ENCODE measurements at regions not wholly inside any gene's neighbourhood (a gene's known extent, or its start where the extent isn't known, plus 50 kb on each side); places are given as distances from the start of the nearest gene placed in this dataset.
"Not testable (repeated sequence)": the region's sequence is repeated elsewhere in the genome, so short reads cannot be mapped to it uniquely, and the experiment has no call there.

DNA sequence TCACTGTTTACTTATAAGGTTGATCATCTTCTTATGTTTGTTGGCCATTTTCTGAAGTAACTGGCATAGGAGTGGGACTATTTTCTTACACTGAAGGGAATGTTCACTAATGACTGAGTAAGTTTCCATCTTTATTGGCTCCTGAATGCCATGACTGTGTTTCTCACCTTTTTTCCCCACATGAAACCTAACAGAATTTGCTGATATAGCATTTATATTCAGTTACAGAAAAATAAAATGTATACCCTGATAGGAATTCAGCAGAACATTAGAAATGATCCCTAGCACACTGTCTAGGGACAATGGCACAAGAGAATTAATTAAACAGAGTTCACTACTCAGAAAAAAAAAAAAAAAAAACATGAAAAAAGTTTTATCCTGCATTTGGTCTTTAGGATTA, 1465.1 kb upstream of the C9orf72 start:
- DNase-seq (ENCODE audit: low read depth) = no peak
- in situ Hi-C loops (cut with HindIII; ENCODE audit: low pct_unique_long_range_greater_than_20kb, low sequenced_read_pairs) = no loop called here

DNA sequence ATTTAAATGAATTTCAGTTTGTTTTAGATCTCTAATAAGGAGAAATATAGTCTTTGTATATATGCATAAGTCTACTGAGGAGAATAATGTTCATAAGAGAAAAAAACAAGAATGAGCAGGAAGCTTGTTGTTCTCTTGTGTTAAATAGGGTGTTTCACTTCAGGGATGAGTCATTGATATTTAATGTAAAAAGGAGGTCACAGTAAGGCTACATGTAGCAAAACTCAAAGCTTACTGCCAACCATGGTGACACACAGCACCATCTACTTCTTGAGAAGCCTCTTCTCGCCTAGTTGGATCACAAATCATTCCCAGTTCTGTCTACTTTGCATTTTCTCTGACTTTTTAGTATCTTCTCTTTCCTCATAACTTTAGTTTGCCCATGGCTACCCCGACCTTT, 1466.0 kb upstream of the C9orf72 start:
- in situ Hi-C loops (cut with HindIII; ENCODE audit: low pct_unique_long_range_greater_than_20kb, low sequenced_read_pairs) = no loop called here
- peak; percentile 12 for DNase-seq (ENCODE audit: low read depth)

DNA sequence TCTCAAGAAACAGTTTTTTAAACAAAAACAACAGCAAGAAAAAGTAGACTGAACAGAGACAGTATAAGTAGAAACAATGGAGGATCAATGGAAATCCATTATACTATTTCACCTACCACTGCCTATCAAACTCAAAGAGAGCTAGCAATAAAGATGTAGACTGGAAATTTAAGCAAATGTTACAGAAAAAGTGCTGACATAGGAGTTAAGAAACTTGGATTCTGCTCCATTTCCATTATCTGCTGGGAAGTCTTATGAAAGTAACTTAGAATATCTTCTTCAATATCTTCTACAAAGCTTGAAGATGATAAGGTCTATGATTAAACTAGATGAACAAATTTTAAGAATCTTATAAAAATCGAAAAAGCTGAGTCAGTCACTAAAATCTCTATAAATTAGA, 1469.8 kb upstream of the C9orf72 start:
- in situ Hi-C loops (cut with HindIII; ENCODE audit: low pct_unique_long_range_greater_than_20kb, low sequenced_read_pairs) = no loop called here

DNA sequence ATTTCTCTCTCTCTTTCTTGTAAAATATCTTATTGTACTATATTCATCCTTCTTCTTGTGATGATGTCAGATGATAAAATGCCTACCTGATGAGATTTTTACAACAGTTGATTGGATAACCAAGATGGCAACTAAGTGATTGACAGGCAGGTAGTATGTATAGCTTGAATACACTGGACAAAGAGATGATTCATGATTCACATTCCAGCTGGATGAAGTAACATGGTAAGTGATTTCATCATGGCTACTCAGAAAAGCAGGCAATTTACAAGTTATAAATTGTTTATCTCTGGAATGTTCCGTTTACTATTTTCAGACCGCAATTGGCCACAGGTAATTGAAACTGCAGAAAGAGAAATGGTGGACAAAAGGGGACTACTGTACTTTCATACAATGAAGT, 1471.7 kb upstream of the C9orf72 start:
- in situ Hi-C loops (cut with HindIII; ENCODE audit: low pct_unique_long_range_greater_than_20kb, low sequenced_read_pairs) = no loop called here
- DNase-seq (ENCODE audit: low read depth) = peak; percentile 5

More for the DNA sequence above, 1469.8 kb upstream of the C9orf72 start:
- no peak for DNase-seq (ENCODE audit: low read depth)

DNA sequence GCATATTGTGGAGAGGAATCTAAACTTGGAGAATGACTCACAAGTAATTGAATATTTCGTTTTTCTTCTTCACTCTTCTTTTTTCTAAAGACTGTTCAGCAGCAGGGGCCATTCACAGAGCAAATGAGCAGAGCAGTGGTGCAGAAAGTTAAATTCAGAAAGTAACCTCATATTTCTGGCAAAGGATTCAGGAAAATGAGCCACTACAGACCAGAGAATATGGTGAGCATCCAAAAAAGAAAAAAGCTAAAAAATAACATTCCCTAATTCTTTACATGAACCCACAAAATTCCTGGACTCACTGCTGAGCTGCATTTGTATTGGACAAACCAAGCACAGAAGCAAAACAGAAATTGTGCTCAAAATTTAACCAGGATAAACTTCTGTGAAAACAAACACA, 1486.8 kb upstream of the C9orf72 start:
- in situ Hi-C loops (cut with HindIII; ENCODE audit: low pct_unique_long_range_greater_than_20kb, low sequenced_read_pairs) = no loop called here
- DNase-seq (ENCODE audit: low read depth) = no peak

DNA sequence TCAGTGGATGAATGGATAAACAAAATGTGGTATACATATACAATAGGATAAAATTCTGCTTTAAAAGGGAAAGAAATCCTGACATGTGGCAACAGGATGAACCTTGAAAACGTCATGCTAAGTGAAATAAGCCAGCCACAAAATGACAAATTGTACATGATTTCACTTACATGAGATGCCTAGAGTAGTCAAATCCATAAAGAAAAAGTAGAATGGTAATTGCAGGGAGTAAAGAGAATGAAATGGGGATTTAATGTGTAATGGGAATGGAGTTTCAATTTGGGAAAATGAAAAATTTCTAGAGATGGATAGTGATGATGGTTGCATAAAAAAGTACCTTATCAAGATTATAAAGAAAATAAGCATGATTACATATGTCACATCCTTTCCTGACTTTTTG, 1489.2 kb upstream of the C9orf72 start:
- in situ Hi-C loops (cut with HindIII; ENCODE audit: low pct_unique_long_range_greater_than_20kb, low sequenced_read_pairs) = no loop called here
- DNase-seq (ENCODE audit: low read depth) = no peak

DNA sequence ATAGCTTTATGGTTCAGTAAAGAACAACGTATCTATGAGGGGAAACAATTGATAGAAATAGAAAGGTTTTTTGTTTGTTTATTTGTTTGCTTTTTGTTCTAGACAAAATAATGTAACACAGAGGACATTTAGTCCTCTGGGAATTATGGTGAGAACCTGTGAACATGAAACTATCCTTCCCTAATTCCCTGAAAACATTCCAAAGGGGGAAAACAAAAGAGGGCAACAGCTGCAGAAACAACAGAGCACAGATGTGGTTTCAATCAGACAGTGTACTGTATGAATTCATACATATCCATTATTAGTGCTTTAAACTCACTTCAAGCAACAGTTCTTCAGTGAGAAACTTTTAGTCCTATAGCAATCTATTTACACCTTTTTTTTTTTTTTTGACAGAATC, 1489.8 kb upstream of the C9orf72 start:
- in situ Hi-C loops (cut with HindIII; ENCODE audit: low pct_unique_long_range_greater_than_20kb, low sequenced_read_pairs) = no loop called here
- no peak for DNase-seq (ENCODE audit: low read depth)

DNA sequence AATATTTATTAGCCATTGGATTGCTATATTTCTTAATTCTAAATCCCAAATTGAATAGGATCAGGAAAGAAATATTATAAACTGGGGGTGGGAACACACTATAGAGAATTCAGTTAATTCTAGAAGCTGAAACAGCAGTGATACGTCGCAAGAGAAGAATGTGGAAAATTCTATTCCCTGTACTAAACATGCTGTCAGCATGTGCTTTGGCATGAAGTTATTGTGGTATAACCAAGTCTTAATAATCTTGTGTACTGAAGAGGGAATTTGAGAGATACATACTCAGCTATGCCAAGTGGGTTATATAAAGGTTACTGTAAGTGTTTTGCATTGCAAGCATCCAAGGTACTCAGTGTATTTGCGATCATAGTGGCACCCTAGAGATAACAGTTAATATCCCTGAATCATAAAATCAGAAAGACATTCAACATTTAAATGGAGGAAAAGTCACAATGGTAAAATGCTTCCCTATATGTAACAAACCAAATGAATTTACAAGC, 1492.9 kb upstream of the C9orf72 start:
- in situ Hi-C loops (cut with HindIII; ENCODE audit: low pct_unique_long_range_greater_than_20kb, low sequenced_read_pairs) = no loop called here
- no peak for DNase-seq (ENCODE audit: low read depth)

DNA sequence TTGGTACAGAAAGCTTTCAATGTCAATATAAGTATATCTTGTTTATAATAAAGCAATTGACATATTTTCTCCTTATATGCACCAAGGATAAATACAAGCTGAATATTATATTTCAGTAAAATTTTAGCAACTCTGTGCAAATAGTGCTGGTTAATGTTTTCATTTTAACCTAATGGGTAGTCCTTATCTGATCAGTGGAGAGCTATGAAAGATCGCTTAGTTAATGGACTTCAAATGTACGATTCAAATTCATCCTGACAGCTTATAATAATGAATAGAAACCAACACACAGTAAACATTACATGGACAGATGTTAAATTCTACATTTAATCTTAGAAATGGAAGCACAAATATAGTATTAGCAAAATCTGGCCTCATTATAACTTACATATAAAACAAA, 1495.2 kb upstream of the C9orf72 start:
- DNase-seq (ENCODE audit: low read depth) = no peak
- in situ Hi-C loops (cut with HindIII; ENCODE audit: low pct_unique_long_range_greater_than_20kb, low sequenced_read_pairs) = no loop called here

DNA sequence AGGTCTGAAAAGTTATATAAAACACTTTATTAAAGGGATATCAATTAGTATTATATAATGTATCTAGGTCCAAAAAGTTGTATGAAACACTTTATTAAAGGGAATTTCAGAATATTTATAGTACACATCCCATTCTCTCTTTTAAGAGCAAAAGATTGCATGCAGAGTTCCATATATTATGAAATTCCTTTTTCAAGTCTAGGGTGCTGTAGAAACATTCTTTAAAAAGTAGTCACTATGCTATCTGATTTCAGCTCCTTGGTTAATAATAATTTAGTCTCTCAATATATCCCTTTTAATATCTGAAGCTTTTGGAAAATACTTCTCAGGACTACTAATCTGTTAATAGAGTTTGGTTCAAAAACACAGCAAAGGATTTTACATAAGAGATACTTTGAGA, 1496.1 kb upstream of the C9orf72 start:
- in situ Hi-C loops (cut with HindIII; ENCODE audit: low pct_unique_long_range_greater_than_20kb, low sequenced_read_pairs) = no loop called here
- DNase-seq (ENCODE audit: low read depth) = no peak

DNA sequence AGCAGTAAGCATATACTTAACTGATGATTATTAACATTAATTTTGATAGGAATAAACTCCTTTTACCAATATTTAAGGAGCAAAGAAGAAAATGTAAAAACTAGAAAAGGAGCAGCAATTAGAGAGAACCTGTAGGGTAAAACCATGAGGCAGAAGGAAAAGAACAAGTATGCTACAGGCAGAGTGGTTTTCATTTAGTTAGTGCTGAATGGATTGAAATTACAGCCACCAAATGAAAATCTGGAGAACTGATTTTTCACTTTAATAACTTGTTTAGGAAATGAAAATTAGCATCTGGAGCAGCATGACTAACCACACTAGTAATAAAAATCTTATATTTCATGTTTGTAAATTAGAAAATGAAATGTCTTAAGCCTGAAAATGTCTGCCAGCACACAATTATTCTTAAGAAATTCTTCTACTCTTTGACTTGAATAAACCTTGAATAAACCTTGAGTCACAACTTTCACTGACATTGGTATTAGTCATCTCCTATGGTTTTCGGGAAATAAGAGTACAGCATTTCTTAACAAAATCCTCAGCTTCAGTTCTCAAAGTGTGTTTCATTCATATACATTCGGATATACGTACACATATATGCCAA, 1504.9 kb upstream of the C9orf72 start:
- DNase-seq (ENCODE audit: low read depth) = peak; percentile 3
- in situ Hi-C loops (cut with HindIII; ENCODE audit: low pct_unique_long_range_greater_than_20kb, low sequenced_read_pairs) = no loop called here

DNA sequence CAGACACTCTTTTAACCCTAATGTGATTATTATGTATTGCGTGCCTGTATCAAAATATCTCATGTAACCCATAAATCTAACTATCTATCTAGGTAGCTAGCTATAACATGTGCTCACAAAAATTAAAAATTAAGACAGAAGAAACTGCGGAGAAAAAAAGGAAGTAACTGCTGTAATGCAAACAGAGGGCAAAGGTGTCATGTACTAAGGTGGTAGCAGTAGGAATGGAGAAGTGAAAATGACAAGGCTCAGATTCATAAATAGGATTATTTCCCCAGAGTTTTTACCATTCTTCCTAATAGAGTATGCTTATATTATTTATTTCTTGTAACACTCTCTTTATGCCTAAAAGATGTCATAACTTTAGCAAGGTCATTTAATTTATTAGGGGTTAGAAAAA, 1527.5 kb upstream of the C9orf72 start:
- in situ Hi-C loops (cut with HindIII; ENCODE audit: low pct_unique_long_range_greater_than_20kb, low sequenced_read_pairs) = no loop called here
- DNase-seq (ENCODE audit: low read depth) = no peak

DNA sequence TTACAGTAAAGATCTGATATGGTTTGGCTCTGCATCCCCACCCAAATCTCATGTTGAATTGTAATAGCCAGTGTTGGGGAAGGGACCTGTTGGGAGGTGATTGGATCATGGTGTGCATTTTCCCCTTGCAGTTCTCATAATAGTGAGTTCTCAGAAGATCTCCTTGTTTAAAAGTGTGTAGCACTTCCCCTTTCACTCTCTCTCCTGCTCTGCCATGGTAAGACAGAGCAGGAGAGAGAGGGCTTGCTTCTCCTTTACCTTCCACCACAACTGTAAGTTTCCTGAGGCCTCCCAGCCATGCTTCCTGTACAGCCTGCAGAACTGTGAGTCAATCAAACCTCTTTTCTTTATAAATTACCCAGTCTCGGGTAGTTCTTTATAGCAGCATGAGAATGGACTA, 1530.9 kb upstream of the C9orf72 start:
- DNase-seq (ENCODE audit: low read depth); in situ Hi-C loops (cut with HindIII; ENCODE audit: low pct_unique_long_range_greater_than_20kb, low sequenced_read_pairs): not testable (repeated sequence)

DNA sequence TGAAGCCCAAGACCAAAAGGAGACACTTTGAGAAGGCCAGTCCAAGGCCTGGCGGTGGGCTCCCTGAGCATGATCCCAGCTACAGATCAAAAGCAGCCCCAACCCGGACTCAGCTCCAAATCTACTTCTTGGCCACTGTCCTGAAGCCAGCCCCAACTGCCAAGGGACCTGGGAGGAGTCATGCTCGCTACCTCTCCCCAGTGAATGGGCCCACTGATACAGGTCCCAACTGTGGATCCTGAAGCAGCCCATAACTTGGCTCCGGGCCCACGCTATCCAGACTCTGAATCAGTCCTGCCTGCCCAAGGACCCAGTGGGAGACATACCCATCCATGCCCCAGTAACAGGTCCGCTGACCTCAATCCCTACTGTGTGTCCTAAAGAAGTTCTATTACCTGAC, 1545.3 kb upstream of the C9orf72 start:
- in situ Hi-C loops (cut with HindIII; ENCODE audit: low pct_unique_long_range_greater_than_20kb, low sequenced_read_pairs) = no loop called here

DNA sequence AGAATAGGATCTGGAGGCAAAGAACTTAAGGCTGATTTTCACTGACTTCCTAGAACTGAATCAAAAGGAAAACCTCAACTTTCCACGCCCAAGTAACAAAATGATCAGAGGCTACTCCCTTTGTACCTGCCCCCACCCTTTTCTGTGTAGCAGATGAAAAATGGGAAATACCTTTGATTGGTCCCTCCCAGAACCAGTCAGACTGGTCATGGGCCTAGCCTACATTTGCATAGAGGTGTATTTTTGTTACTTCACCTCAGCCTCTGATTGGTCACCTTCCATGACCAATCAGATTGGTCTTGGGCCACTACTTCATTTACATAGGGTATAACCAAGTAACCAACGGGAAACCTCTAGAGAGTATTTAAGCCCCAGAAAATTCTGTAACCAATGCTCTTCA, 1553.5 kb upstream of the C9orf72 start:
- in situ Hi-C loops (cut with HindIII; ENCODE audit: low pct_unique_long_range_greater_than_20kb, low sequenced_read_pairs) = no loop called here
- DNase-seq (ENCODE audit: low read depth) = no peak

More for the DNA sequence above, 1545.3 kb upstream of the C9orf72 start:
- no peak for DNase-seq (ENCODE audit: low read depth)

DNA sequence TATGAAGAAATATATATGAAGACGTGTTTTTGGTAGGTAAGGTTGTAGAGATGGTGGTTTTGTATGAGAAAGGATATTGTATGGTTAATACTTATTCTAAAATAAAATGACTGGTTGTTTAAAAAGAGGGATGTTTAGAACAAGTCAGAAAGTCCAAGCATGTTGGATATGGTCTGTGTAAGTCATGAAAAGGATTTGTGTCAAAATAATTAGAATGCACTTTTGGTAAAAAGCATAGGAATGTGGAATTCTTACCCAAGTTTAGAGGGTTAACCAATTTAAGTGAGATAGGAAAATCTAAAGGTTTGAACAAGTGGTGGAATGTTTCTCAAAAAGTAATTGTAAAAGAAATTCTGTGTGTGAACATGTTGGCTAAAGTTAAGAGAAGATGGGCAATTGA, 1556.5 kb upstream of the C9orf72 start:
- in situ Hi-C loops (cut with HindIII; ENCODE audit: low pct_unique_long_range_greater_than_20kb, low sequenced_read_pairs) = no loop called here
- peak; percentile 12 for DNase-seq (ENCODE audit: low read depth)

DNA sequence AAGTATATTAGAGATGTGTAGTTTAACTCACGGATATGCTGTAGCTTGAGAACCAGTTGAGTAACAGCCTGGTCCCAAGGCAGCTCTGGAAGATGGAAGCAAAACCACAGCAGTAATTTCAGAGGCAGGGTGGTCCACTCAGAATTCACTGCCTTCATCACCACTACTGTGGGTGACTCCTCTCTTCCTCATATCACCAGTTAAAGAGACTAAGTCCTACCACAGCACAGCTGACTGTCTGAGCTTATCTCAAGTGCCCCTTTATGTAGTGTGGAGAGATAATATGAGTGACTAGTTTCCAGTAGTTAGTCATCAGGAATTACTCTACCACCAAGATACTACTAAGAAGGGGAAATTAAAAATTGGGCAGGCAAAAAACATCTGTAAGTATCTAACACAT, 1571.2 kb upstream of the C9orf72 start:
- no peak for DNase-seq (ENCODE audit: low read depth)
- in situ Hi-C loops (cut with HindIII; ENCODE audit: low pct_unique_long_range_greater_than_20kb, low sequenced_read_pairs) = no loop called here

DNA sequence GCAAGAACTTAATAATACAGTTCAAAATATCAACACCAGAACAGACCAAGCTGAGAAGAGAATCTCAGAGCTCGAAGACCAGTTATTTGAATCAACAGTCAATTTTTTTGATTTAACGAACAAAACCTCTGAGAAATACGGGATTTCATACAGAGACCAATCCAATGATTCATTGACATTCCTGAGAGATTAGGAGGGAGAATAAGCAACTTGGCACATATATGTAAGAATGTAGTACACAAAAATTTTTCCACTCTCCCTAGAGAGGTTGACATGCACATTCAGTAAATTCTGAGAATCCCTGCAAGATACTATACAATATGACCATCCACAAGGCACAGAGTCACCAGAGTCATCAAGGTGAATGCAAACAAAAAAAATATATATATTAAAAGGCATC, 1577.3 kb upstream of the C9orf72 start:
- in situ Hi-C loops (cut with HindIII; ENCODE audit: low pct_unique_long_range_greater_than_20kb, low sequenced_read_pairs) = no loop called here
- DNase-seq (ENCODE audit: low read depth) = no peak

DNA sequence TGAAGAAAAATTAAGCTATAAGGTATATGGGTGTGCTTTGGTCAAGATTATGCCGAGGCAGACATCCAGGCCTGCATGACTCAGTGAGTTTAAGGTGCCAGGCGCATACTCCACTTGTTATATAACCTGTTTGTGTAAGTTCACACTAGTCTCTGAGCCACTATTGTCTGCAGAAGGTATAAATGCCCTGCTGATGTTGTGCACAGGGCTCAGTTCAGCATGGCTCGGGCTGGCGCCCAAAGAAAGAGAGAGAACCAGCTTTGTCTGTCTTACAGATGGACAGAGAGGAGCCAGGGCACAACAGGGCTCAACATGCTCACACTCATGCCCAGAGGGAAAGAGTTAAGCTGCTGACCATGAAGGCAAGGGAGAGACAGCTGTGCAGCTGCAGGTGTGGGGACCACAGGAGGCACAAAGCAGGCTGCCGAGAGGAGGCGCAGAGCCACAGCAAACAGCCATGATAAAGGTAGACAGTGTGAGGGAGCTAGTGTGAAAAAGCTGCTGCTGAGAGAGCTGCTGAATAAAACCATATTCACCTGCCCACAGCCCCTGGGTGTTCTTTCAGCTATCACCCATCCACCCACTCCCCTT, 1587.6 kb upstream of the C9orf72 start:
- DNase-seq (ENCODE audit: low read depth) = no peak
- in situ Hi-C loops (cut with HindIII; ENCODE audit: low pct_unique_long_range_greater_than_20kb, low sequenced_read_pairs) = no loop called here

DNA sequence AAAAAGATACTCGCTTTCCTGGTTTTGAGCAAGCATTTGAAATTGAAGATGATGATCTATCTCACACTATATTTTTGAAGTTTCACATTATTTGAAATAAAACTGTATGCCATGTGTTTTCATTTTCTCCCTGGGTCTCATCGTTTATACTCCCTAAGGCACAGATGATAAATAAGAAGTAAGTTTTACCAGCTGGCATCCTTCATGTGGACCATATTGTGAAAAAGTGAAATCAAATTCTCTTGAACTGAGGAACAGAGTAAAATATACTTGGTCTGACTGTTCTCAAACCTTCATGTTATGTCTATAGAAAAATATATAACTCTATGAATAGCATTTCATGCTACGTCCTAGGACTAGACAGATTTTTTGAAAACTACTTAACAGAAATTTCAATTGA, 1600.9 kb upstream of the C9orf72 start:
- in situ Hi-C loops (cut with HindIII; ENCODE audit: low pct_unique_long_range_greater_than_20kb, low sequenced_read_pairs) = no loop called here
- no peak for DNase-seq (ENCODE audit: low read depth)

Measured in Caki2 (cell line).